Natural killer cell (primary cell): ENCODE measurements at regions not wholly inside any gene's neighbourhood (a gene's known extent, or its start where the extent isn't known, plus 50 kb on each side); places are given as distances from the start of the nearest gene placed in this dataset.

Experiments
- ATAC-seq, 3 donors: fragments of 150-1000 bp in 2 of 3; fragments of 200-7000 bp in 1 of 3; cut with Tn5 transposase; 1 replicate in 1 of 3; 2 replicates in 2 of 3; pipeline ENCODE4 v1.10.0; 2021; ENCODE audit warnings: mild to moderate bottlenecking in 2 of 3, moderate library complexity in 2 of 3
- DNase-seq, 2 donors: peaks; one replicate each; pipeline versions ENCODE4 v3.0.0 to v3.0.0-alpha.2; 2013 to 2021; ENCODE audit warnings: mixed read lengths in 1 of 2
- H3K27ac ChIP-seq: one replicate; pipeline ENCODE4 v1.5.1; 2013; ENCODE audit warnings: mild to moderate bottlenecking, low read length
- H3K27me3 ChIP-seq: one replicate; pipeline ENCODE4 v1.6.1; 2013; ENCODE audit warnings: low read length; ENCODE audit not compliant: control insufficient read depth, insufficient read depth
- H3K36me3 ChIP-seq: one replicate; pipeline ENCODE4 v1.6.1; 2013; ENCODE audit warnings: low read length; ENCODE audit not compliant: control insufficient read depth, insufficient read depth
- H3K4me1 ChIP-seq: one replicate; pipeline ENCODE4 v1.6.1; 2013; ENCODE audit warnings: low read length; ENCODE audit not compliant: control insufficient read depth, insufficient read depth
- H3K4me3 ChIP-seq: one replicate; pipeline ENCODE4 v1.5.1; 2013; ENCODE audit warnings: low read length
- H3K9me3 ChIP-seq: one replicate; pipeline ENCODE4 v1.6.1; 2013; ENCODE audit warnings: low read length; ENCODE audit not compliant: control insufficient read depth, insufficient read depth
- H3K27ac Mint-ChIP-seq, 2 donors: one replicate each; pipeline ENCODE4 v1.8.0; 2022; ENCODE audit warnings: mild to moderate bottlenecking in 2 of 2, mixed read lengths in 2 of 2, moderate library complexity in 1 of 2
- H3K27me3 Mint-ChIP-seq, 2 donors: one replicate each; pipeline ENCODE4 v1.8.0; 2022; ENCODE audit warnings: low read depth in 2 of 2, mixed read lengths in 2 of 2
- H3K36me3 Mint-ChIP-seq: one replicate; pipeline ENCODE4 v1.8.0; 2022; ENCODE audit warnings: mixed read lengths
- H3K4me1 Mint-ChIP-seq, 2 donors: one replicate each; pipeline ENCODE4 v1.8.0; 2022; ENCODE audit warnings: mixed read lengths in 2 of 2
- H3K4me3 Mint-ChIP-seq: one replicate; pipeline ENCODE4 v1.8.0; 2022; ENCODE audit warnings: mild to moderate bottlenecking, moderate library complexity, mixed read lengths
- H3K9me3 Mint-ChIP-seq, 2 donors: one replicate each; pipeline ENCODE4 v1.8.0; 2022; ENCODE audit warnings: mixed read lengths in 2 of 2
- WGBS: methylation state at CpG from one replicate; pipeline ENCODE4 v1.1.7; 2013; ENCODE audit warnings: missing lambda C conversion rate; ENCODE audit not compliant: insufficient coverage; 5-methylcytosine and 5-hydroxymethylcytosine counted together
- intact Hi-C: fragments of 100-400 bp; cut with micrococcal nuclease; formaldehyde crosslinking; loops from one replicate; pipeline ENCODE4 v1.14.2; 2022
- TF ChIP-seq, protein P1 (sequence below): fragments of 200-600 bp; IDR thresholded peaks from one replicate; pipeline ENCODE4 v1.8.0; 2022; ENCODE audit warnings: antibody characterized with exemption

- Histone ChIP-seq H3K4me1 (no peaks in the 10 kb centered on the region), H3K27me3 (no peaks in the 10 kb centered on the region), H3K9me3 (peaks cover 36% of the 10 kb centered on the region), H3K27ac (no peak overlapping the region), H3K4me3 (no peak overlapping the region), H3K36me3 (no peaks in the 10 kb centered on the region)
- no peak for DNase-seq
- Mint-ChIP-seq H3K4me1 (no peaks in the 10 kb centered on the region), H3K4me3 (no peak overlapping the region), H3K9me3 (peaks cover 18 to 30% of the 10 kb centered on the region in 2 donors), H3K27ac (no peak overlapping the region), H3K27me3 (no peaks in the 10 kb centered on the region), H3K36me3 (peaks cover 25% of the 10 kb centered on the region)
- TF ChIP-seq, protein P1, sequence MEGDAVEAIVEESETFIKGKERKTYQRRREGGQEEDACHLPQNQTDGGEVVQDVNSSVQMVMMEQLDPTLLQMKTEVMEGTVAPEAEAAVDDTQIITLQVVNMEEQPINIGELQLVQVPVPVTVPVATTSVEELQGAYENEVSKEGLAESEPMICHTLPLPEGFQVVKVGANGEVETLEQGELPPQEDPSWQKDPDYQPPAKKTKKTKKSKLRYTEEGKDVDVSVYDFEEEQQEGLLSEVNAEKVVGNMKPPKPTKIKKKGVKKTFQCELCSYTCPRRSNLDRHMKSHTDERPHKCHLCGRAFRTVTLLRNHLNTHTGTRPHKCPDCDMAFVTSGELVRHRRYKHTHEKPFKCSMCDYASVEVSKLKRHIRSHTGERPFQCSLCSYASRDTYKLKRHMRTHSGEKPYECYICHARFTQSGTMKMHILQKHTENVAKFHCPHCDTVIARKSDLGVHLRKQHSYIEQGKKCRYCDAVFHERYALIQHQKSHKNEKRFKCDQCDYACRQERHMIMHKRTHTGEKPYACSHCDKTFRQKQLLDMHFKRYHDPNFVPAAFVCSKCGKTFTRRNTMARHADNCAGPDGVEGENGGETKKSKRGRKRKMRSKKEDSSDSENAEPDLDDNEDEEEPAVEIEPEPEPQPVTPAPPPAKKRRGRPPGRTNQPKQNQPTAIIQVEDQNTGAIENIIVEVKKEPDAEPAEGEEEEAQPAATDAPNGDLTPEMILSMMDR = no peak
- ATAC-seq = no peak
- WGBS = 85% methylated on average over 4 of the region's 4 CpGs
- intact Hi-C loops = no loop called here
Measured at GRCh38 chr3:84759361-84759760, 199.4 kb upstream of the CADM2 start.

DNA sequence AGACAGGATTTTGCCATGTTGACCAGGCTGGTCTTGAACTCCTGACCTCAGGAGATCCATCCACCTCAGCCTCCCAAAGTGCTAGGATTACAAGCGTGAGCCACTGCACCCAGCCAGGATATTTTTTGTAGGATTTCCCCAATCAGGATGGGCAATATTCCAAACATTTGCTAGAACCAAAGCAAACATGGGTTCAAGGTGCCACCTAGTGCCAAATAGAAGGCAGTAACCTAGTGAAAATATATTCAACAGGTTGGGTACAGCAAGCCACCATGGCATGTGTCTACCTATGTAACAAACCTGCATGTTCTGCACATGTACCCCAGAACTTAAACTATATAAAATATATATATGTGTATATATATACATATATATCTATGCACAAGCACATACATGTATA, 185.9 kb upstream of the CADM2 start:
- intact Hi-C loops = no loop called here
- H3K27me3 ChIP-seq = no peaks in the 10 kb centered on the region
- peaks cover 14 to 34% of the 10 kb centered on the region in 2 donors for H3K9me3 Mint-ChIP-seq
- H3K27ac ChIP-seq = no peak overlapping the region
- peaks cover 11% of the 10 kb centered on the region for H3K9me3 ChIP-seq
- H3K4me1 ChIP-seq = no peaks in the 10 kb centered on the region
- WGBS = 86% methylated on average over 1 of the region's 1 CpG
- no peak overlapping the region for H3K4me3 ChIP-seq
- no peaks in the 10 kb centered on the region for H3K36me3 ChIP-seq
- peaks cover 10% of the 10 kb centered on the region for H3K36me3 Mint-ChIP-seq
- DNase-seq (no peak), ATAC-seq (no peak)
- H3K27me3 Mint-ChIP-seq = no peaks in the 10 kb centered on the region
- no peak overlapping the region for H3K4me3 Mint-ChIP-seq
- TF ChIP-seq, protein P1 = no peak
- no peaks in the 10 kb centered on the region for H3K4me1 Mint-ChIP-seq
- H3K27ac Mint-ChIP-seq = no peak overlapping the region

- TF ChIP-seq, protein P1 = no peak
- DNase-seq (no peak), ATAC-seq (no peak)
- peaks cover 0 to 8% of the 10 kb centered on the region in 2 donors for H3K9me3 Mint-ChIP-seq
- Histone ChIP-seq H3K27ac (no peak overlapping the region), H3K4me3 (no peak overlapping the region), H3K4me1 (no peaks in the 10 kb centered on the region), H3K27me3 (no peaks in the 10 kb centered on the region), H3K9me3 (no peaks in the 10 kb centered on the region), H3K36me3 (no peaks in the 10 kb centered on the region)
- intact Hi-C loops = no loop called here
- no peaks in the 10 kb centered on the region for H3K36me3 Mint-ChIP-seq
- 87% methylated on average over 1 of the region's 1 CpG for WGBS
- no peak overlapping the region for H3K27ac Mint-ChIP-seq
- no peak overlapping the region for H3K4me3 Mint-ChIP-seq
- H3K27me3 Mint-ChIP-seq = no peaks in the 10 kb centered on the region
- no peaks in the 10 kb centered on the region for H3K4me1 Mint-ChIP-seq
Measured at GRCh38 chr3:84783281-84783680, 175.5 kb upstream of the CADM2 start.

GRCh38 chr3:84789961-84790360, 168.8 kb upstream of the CADM2 start:
- Histone ChIP-seq H3K4me3 (no peak overlapping the region), H3K27me3 (no peaks in the 10 kb centered on the region), H3K9me3 (peaks cover 4% of the 10 kb centered on the region), H3K27ac (no peak overlapping the region), H3K36me3 (no peaks in the 10 kb centered on the region), H3K4me1 (no peaks in the 10 kb centered on the region)
- 14% methylated on average over 1 of the region's 1 CpG for WGBS
- TF ChIP-seq, protein P1 = no peak
- H3K27ac Mint-ChIP-seq = no peak overlapping the region
- no peaks in the 10 kb centered on the region for H3K36me3 Mint-ChIP-seq
- intact Hi-C loops = no loop called here
- peaks cover 15 to 16% of the 10 kb centered on the region in 2 donors for H3K9me3 Mint-ChIP-seq
- no peaks in the 10 kb centered on the region for H3K4me1 Mint-ChIP-seq
- DNase-seq (no peak), ATAC-seq (no peak)
- no peak overlapping the region for H3K4me3 Mint-ChIP-seq
- H3K27me3 Mint-ChIP-seq = no peaks in the 10 kb centered on the region
